H1 (cell line): ENCODE measurements at regions not wholly inside any gene's neighbourhood (a gene's known extent, or its start where the extent isn't known, plus 50 kb on each side); places are given as distances from the start of the nearest gene placed in this dataset.

Experiments used
- CTCF ChIA-PET: fragments of 300-600 bp; sonication (Branson Sonifier 250); formaldehyde crosslinking; loops from one replicate; lab custom pipeline; 2021; ENCODE audit not compliant: partially characterized antibody; lab: Charles Lee
- POLR2A ChIA-PET: fragments of 300-600 bp; sonication (Branson Sonifier 250); formaldehyde crosslinking; loops from one replicate; lab custom pipeline; 2021; ENCODE audit warnings: inconsistent platforms; ENCODE audit not compliant: partially characterized antibody; lab: Charles Lee
- DNase-seq, 2 experiments: peaks; one replicate each; pipeline versions ENCODE4 v3.0.0 to v3.0.0-alpha.2; 2010 to 2022; ENCODE audit warnings: low spot score in 2 of 2, low read depth in 1 of 2, mixed read lengths in 1 of 2
- FAIRE-seq: peaks from 2 replicates; lab custom pipeline; 2011; peaks lifted over from hg19 to GRCh38; lab: Jason Lieb, UNC
- H2AFZ ChIP-seq: 2 replicates; pipeline ENCODE4 v1.8.1; 2012; ENCODE audit warnings: low read length, inconsistent platforms
- H2AK5ac ChIP-seq: 2 replicates; pipeline ENCODE4 v1.6.1; 2013; ENCODE audit warnings: low read depth, low read length
- H2BK120ac ChIP-seq: replicated peaks from 2 replicates; pipeline ENCODE3; 2013; ENCODE audit warnings: low read depth, low read length, inconsistent platforms
- H2BK12ac ChIP-seq: 2 replicates; pipeline ENCODE4 v1.6.1; 2013; ENCODE audit warnings: low read depth, low read length
- H2BK15ac ChIP-seq: 2 replicates; pipeline ENCODE4 v1.6.1; 2013; ENCODE audit warnings: low read length
- H2BK20ac ChIP-seq: 2 replicates; pipeline ENCODE4 v1.6.1; 2013; ENCODE audit warnings: low read length
- H2BK5ac ChIP-seq: 2 replicates; pipeline ENCODE4 v1.6.1; 2013; ENCODE audit warnings: low read depth, low read length
- H3K14ac ChIP-seq: 2 replicates; pipeline ENCODE4 v1.6.1; 2013; ENCODE audit warnings: inconsistent platforms; ENCODE audit not compliant: insufficient read length
- H3K18ac ChIP-seq: 2 replicates; pipeline ENCODE4 v1.6.1; 2013; ENCODE audit warnings: low read length; ENCODE audit errors: extremely low read depth
- H3K23ac ChIP-seq: 2 replicates; pipeline ENCODE4 v1.6.1; 2013; ENCODE audit warnings: inconsistent platforms; ENCODE audit not compliant: insufficient read length
- H3K23me2 ChIP-seq: 2 replicates; pipeline ENCODE4 v1.6.1; 2013; ENCODE audit warnings: low read depth, low read length
- H3K27ac ChIP-seq: 2 replicates; pipeline ENCODE4 v1.6.1; 2011; ENCODE audit warnings: low read depth, low read length, inconsistent platforms
- H3K27me3 ChIP-seq, 4 experiments: replicated peaks in 1 of 4; 1 replicate in 1 of 4; 2 replicates in 3 of 4; pipeline versions ENCODE4 v1.6.1 to v1.8.1; 2011 to 2013; ENCODE audit warnings: low read length in 3 of 4, mild to moderate bottlenecking in 3 of 4, inconsistent platforms in 2 of 4, mixed read lengths in 2 of 4, moderate library complexity in 1 of 4; ENCODE audit not compliant: control insufficient read depth in 3 of 4, insufficient read depth in 3 of 4; ENCODE audit errors: extremely low read depth in 1 of 4
- H3K36me3 ChIP-seq, 4 experiments: 2 replicates each; pipeline versions ENCODE4 v1.6.1 to v1.8.1; 2011 to 2013; ENCODE audit warnings: mild to moderate bottlenecking in 4 of 4, low read length in 3 of 4, moderate library complexity in 2 of 4, control low read depth in 1 of 4, inconsistent platforms in 1 of 4; ENCODE audit not compliant: insufficient read depth in 4 of 4, control insufficient read depth in 2 of 4
- H3K4ac ChIP-seq: replicated peaks from 2 replicates; pipeline ENCODE3; 2013; ENCODE audit warnings: low read length, low read depth, mixed read lengths, inconsistent platforms; ENCODE audit not compliant: insufficient read length
- H3K4me1 ChIP-seq, 4 experiments: replicated peaks in 1 of 4; 1 replicate in 1 of 4; 2 replicates in 3 of 4; pipeline versions ENCODE4 v1.6.1 to v1.8.1; 2011 to 2013; ENCODE audit warnings: low read length in 3 of 4, inconsistent platforms in 2 of 4, mixed read lengths in 1 of 4; ENCODE audit not compliant: insufficient read depth in 4 of 4, control insufficient read depth in 3 of 4
- H3K4me2 ChIP-seq, 2 experiments: 2 replicates each; pipeline versions ENCODE4 v1.6.1 to v1.8.1; 2011 to 2013; ENCODE audit warnings: low read depth in 2 of 2, low read length in 2 of 2, control low read depth in 1 of 2, inconsistent platforms in 1 of 2, mild to moderate bottlenecking in 1 of 2; ENCODE audit not compliant: insufficient read depth in 1 of 2
- H3K4me3 ChIP-seq, 4 experiments: fragments of 200-600, 300-600 bp in 1 of 4; sonication (generic), shearing (Covaris generic), sonication (Bioruptor Twin) in 1 of 4; 2 replicates each; pipeline versions ENCODE4 v1.5.1 to v1.8.1; 2011 to 2016; ENCODE audit warnings: low read length in 4 of 4, low read depth in 3 of 4, control low read depth in 2 of 4, inconsistent platforms in 2 of 4, mild to moderate bottlenecking in 2 of 4, mixed read lengths in 1 of 4, moderate library complexity in 1 of 4; ENCODE audit not compliant: insufficient read depth in 2 of 4; ENCODE audit errors: extremely low read depth in 1 of 4
- H3K56ac ChIP-seq: replicated peaks from 2 replicates; pipeline ENCODE3; 2013; ENCODE audit warnings: low read depth, mild to moderate bottlenecking, mixed read lengths, low read length, inconsistent platforms; ENCODE audit not compliant: insufficient read length
- H3K79me1 ChIP-seq: 2 replicates; pipeline ENCODE4 v1.6.1; 2013; ENCODE audit warnings: low read depth, low read length, control low read depth
- H3K79me2 ChIP-seq, 2 experiments: 2 replicates each; pipeline versions ENCODE4 v1.6.1 to v1.8.1; 2012 to 2013; ENCODE audit warnings: low read length in 2 of 2, mild to moderate bottlenecking in 2 of 2, inconsistent platforms in 1 of 2; ENCODE audit not compliant: insufficient read depth in 2 of 2, control insufficient read depth in 1 of 2
- H3K9ac ChIP-seq, 4 experiments: replicated peaks in 1 of 4; 1 replicate in 1 of 4; 2 replicates in 3 of 4; pipeline versions ENCODE4 v1.6.1 to v1.8.1; 2011 to 2013; ENCODE audit warnings: low read depth in 3 of 4, low read length in 3 of 4, control low read depth in 2 of 4, mild to moderate bottlenecking in 2 of 4, moderate library complexity in 2 of 4, inconsistent platforms in 1 of 4; ENCODE audit errors: extremely low read depth in 1 of 4
- H3K9me3 ChIP-seq, 2 experiments: 2 replicates each; pipeline versions ENCODE4 v1.6.1 to v1.8.1; 2012 to 2013; ENCODE audit warnings: mild to moderate bottlenecking in 2 of 2, moderate library complexity in 2 of 2, control low read depth in 1 of 2, inconsistent platforms in 1 of 2, low read depth in 1 of 2, low read length in 1 of 2, mixed read lengths in 1 of 2; ENCODE audit not compliant: insufficient read depth in 2 of 2
- H4K20me1 ChIP-seq, 2 experiments: replicated peaks in 1 of 2; 2 replicates each; pipeline versions ENCODE3 to v1.8.1; 2011 to 2013; ENCODE audit warnings: inconsistent platforms in 2 of 2, low read length in 2 of 2, mild to moderate bottlenecking in 1 of 2; ENCODE audit not compliant: insufficient read depth in 2 of 2, control insufficient read depth in 1 of 2
- H4K5ac ChIP-seq: 2 replicates; pipeline ENCODE4 v1.6.1; 2013; ENCODE audit warnings: low read length, low read depth, mixed read lengths, inconsistent platforms; ENCODE audit not compliant: insufficient read length
- H4K8ac ChIP-seq: 2 replicates; pipeline ENCODE4 v1.8.0; 2013; ENCODE audit warnings: mild to moderate bottlenecking, moderate library complexity, low read length, inconsistent platforms; ENCODE audit not compliant: insufficient read depth; ENCODE audit errors: extremely low read depth
- H4K91ac ChIP-seq: replicated peaks from 2 replicates; pipeline ENCODE3; 2013; ENCODE audit warnings: low read length, mixed read lengths, inconsistent platforms; ENCODE audit not compliant: insufficient read length
- BCL11A ChIP-seq, 2 experiments: IDR thresholded peaks; one replicate each; pipeline ENCODE4 v1.6.1; 2011; ENCODE audit warnings: low read depth in 2 of 2, low read length in 2 of 2, mild to moderate bottlenecking in 2 of 2
- BRCA1 ChIP-seq: IDR thresholded peaks from 2 replicates; pipeline ENCODE4 v1.6.1; 2012; ENCODE audit warnings: low read depth, low read length, improper control_type of control experiment
- FOSL1 ChIP-seq: IDR thresholded peaks from 2 replicates; pipeline ENCODE4 v1.6.1; 2011; ENCODE audit warnings: mild to moderate bottlenecking, low read depth, low read length, moderate library complexity; ENCODE audit not compliant: insufficient read depth
- GABPA ChIP-seq: IDR thresholded peaks from 2 replicates; pipeline ENCODE4 v1.6.1; 2011; ENCODE audit warnings: mild to moderate bottlenecking, low read length, moderate library complexity, borderline replicate concordance; ENCODE audit not compliant: insufficient read depth
- JUND ChIP-seq: IDR thresholded peaks from 2 replicates; pipeline ENCODE4 v1.6.1; 2011; ENCODE audit warnings: mild to moderate bottlenecking, improper control_type of control experiment, low read length
- KDM5A ChIP-seq: fragments of 200-600 bp; IDR thresholded peaks from 2 replicates; pipeline ENCODE4 v1.7.1; 2012; ENCODE audit warnings: mild to moderate bottlenecking, low read length, inconsistent platforms, mixed read lengths
- MAFK ChIP-seq: IDR thresholded peaks from 2 replicates; pipeline ENCODE4 v1.6.1; 2012; ENCODE audit warnings: low read depth, mild to moderate bottlenecking, improper control_type of control experiment, low read length
- PHF8 ChIP-seq: fragments of 200-600 bp; sonication (generic); conservative IDR thresholded peaks from 2 replicates; pipeline ENCODE4 v1.7.1; 2012; ENCODE audit warnings: low read depth, mild to moderate bottlenecking, inconsistent platforms, low read length, moderate library complexity
- POLR2A ChIP-seq, 2 experiments: IDR thresholded peaks; 1 replicate in 1 of 2; 2 replicates in 1 of 2; pipeline ENCODE4 v1.6.1; 2011; ENCODE audit warnings: low read depth in 2 of 2, low read length in 2 of 2, mild to moderate bottlenecking in 2 of 2; ENCODE audit errors: control extremely low read depth in 1 of 2
- RNF2 ChIP-seq: fragments of 200-900, 300-1000 bp; sonication (generic); IDR thresholded peaks from 2 replicates; pipeline ENCODE4 v1.7.1; 2016; ENCODE audit warnings: borderline replicate concordance, low read depth, mild to moderate bottlenecking, antibody characterized with exemption, low read length; ENCODE audit not compliant: poor library complexity, severe bottlenecking; ENCODE audit errors: missing control alignments
- SIX5 ChIP-seq: IDR thresholded peaks from 2 replicates; pipeline ENCODE4 v1.6.1; 2011; ENCODE audit warnings: mild to moderate bottlenecking, low read depth, low read length
- SRF ChIP-seq: IDR thresholded peaks from 2 replicates; pipeline ENCODE4 v1.6.1; 2011; ENCODE audit warnings: mild to moderate bottlenecking, low read depth, low read length, moderate library complexity
- YY1 ChIP-seq: IDR thresholded peaks from 2 replicates; pipeline ENCODE4 v1.6.1; 2011; ENCODE audit warnings: low read depth, mild to moderate bottlenecking, low read length
- ZNF274 ChIP-seq: IDR thresholded peaks from 2 replicates; pipeline ENCODE4 v1.7.0; 2012; ENCODE audit warnings: low read length, borderline replicate concordance; ENCODE audit errors: extremely low read depth
- WGBS, 2 experiments: shearing (Covaris generic) in 1 of 2; methylation state at CpG; one replicate each; pipeline versions ENCODE4 v1.1.6 to v1.1.7; 2013 to 2015; ENCODE audit warnings: low lambda C conversion rate in 2 of 2, mixed read lengths in 2 of 2, inconsistent platforms in 1 of 2, low coverage in 1 of 2, missing lambda C conversion rate in 1 of 2; ENCODE audit not compliant: insufficient replicate concordance in 2 of 2, insufficient coverage in 1 of 2, insufficient read length in 1 of 2; ENCODE audit errors: extremely low coverage in 1 of 2, missing lambda C conversion rate in 1 of 2; 5-methylcytosine and 5-hydroxymethylcytosine counted together
- TF ChIP-seq, protein P1 (sequence below): IDR thresholded peaks from 2 replicates; pipeline ENCODE4 v1.6.1; 2012; ENCODE audit warnings: inconsistent platforms

DNA sequence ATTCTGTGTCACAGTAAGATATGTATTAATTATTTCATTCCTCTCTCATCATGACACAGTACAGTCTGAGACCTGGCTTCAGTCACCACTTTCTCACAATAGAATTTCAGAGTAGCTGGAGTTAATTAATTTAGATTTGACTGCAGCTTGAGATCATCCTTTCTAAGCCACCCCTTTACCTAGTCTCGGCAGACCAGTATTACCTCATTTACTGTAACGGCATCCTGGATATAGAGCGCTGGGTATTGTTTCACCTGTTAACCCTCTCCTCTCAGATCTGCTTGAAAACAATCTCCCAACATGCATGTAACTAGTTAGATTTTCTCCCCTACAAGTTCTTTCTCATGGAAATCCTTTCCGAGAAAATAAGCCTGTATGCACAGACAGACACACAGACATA is 1057.5 kb downstream of the GATA3 start:
- ChIA-PET POLR2A (no interaction called here), CTCF (interaction anchor here (1.3 kb wide), 1 partner anchor 16 kb away, joined by 5 read pairs; no protein-coding TSS in a partner anchor)
- no peaks in the 10 kb centered on the region for H3K79me2 ChIP-seq
- no peak overlapping the region for H3K4ac ChIP-seq
- H3K23me2 ChIP-seq: no peaks in the 10 kb centered on the region
- no peak overlapping the region for H3K4me2 ChIP-seq
- no peak overlapping the region for H3K23ac ChIP-seq
- no peak overlapping the region for H3K27ac ChIP-seq
- no peaks in the 10 kb centered on the region for H3K36me3 ChIP-seq
- H3K79me1 ChIP-seq: no peaks in the 10 kb centered on the region
- H2BK15ac ChIP-seq: no peak overlapping the region
- H4K8ac ChIP-seq: no peak overlapping the region
- H2AFZ ChIP-seq: no peak overlapping the region
- H2BK12ac ChIP-seq: no peak overlapping the region
- peaks cover 0 to 1% of the 10 kb centered on the region in 2 experiments for H4K20me1 ChIP-seq
- H2AK5ac ChIP-seq: no peak overlapping the region
- no peaks in the 10 kb centered on the region for H3K27me3 ChIP-seq
- no peak overlapping the region for H3K14ac ChIP-seq
- no peak for TF ChIP-seq KDM5A
- TF ChIP-seq JUND: no peak
- TF ChIP-seq SIX5: no peak
- no peak for TF ChIP-seq BCL11A (IDR thresholded peaks at IDR 0.05; ENCODE audit: low read depth in 2 of 2, low read length in 2 of 2)
- TF ChIP-seq POLR2A (IDR thresholded peaks at IDR 0.05; ENCODE audit: control extremely low read depth in 1 of 2, low read depth in 2 of 2, low read length in 2 of 2): no peak
- no peak for TF ChIP-seq FOSL1
- TF ChIP-seq ZNF274: no peak
- no peak for TF ChIP-seq MAFK
- no peak for TF ChIP-seq SRF
- TF ChIP-seq, protein P1, sequence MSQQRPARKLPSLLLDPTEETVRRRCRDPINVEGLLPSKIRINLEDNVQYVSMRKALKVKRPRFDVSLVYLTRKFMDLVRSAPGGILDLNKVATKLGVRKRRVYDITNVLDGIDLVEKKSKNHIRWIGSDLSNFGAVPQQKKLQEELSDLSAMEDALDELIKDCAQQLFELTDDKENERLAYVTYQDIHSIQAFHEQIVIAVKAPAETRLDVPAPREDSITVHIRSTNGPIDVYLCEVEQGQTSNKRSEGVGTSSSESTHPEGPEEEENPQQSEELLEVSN: no peak
- TF ChIP-seq BRCA1: no peak
- TF ChIP-seq GABPA: no peak
- no peak for TF ChIP-seq YY1
- TF ChIP-seq PHF8: no peak
- TF ChIP-seq RNF2: no peak
- no peak overlapping the region for H4K91ac ChIP-seq
- no peak overlapping the region for H2BK120ac ChIP-seq
- H3K56ac ChIP-seq: no peak overlapping the region
- no peak overlapping the region for H3K4me3 ChIP-seq
- H2BK20ac ChIP-seq: no peak overlapping the region
- FAIRE-seq: no peak
- H3K9me3 ChIP-seq: no peaks in the 10 kb centered on the region
- 79% methylated on average over 4 of the region's 4 CpGs; no CpG with 5 or more reads in 1 of the 2 experiments for WGBS, 2 experiments
- no peak overlapping the region for H3K18ac ChIP-seq
- H3K9ac ChIP-seq: no peak overlapping the region
- H2BK5ac ChIP-seq: no peak overlapping the region
- no peaks in the 10 kb centered on the region for H3K4me1 ChIP-seq
- H4K5ac ChIP-seq: no peak overlapping the region
- no peak for DNase-seq
